GM18909 (cell line): ENCODE measurements at regions not wholly inside any gene's neighbourhood (a gene's known extent, or its start where the extent isn't known, plus 50 kb on each side); places are given as distances from the start of the nearest gene placed in this dataset.
"Not testable (repeated sequence)": the region's sequence is repeated elsewhere in the genome, so short reads cannot be mapped to it uniquely, and the experiment has no call there.

Source experiments
- ATAC-seq: cut with Tn5 transposase; IDR thresholded peaks from one replicate; pipeline ENCODE4 v1.9.1; 2021; ENCODE audit warnings: mild to moderate bottlenecking; ENCODE audit not compliant: unreplicated experiment, poor library complexity

DNA sequence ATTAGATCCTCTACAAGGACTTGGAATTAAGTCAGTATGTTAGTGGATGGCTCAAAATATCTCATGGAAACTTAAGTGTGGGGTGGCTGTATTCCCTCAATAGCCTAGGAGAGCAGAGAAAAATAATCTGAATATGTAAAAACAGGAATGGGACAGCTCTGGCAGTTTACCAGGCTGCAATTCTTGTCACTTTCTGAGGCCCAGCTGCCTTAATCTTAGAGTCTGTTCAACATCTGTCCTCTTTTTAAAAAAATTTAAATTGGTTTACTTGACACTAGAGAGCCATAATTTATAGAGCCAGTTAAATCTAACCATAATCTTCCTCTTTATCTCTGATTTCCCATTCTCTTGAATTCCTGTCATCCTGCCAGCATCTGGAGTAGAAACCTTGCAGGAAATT lies 109.2 kb upstream of the CXCL13 start:
- no peak for ATAC-seq

- ATAC-seq, result no peak
These were observed 104.8 kb upstream of the CXCL13 start for GRCh38 chr4:77500801-77501200.

- ATAC-seq, result no peak
These were observed 104.4 kb upstream of the CXCL13 start for GRCh38 chr4:77501240-77501639.

GRCh38 chr4:77501851-77502250 lies 103.8 kb upstream of the CXCL13 start:
- ATAC-seq, result no peak

- ATAC-seq, result no peak
These were observed 101.2 kb upstream of the CXCL13 start for GRCh38 chr4:77504407-77504806.

DNA sequence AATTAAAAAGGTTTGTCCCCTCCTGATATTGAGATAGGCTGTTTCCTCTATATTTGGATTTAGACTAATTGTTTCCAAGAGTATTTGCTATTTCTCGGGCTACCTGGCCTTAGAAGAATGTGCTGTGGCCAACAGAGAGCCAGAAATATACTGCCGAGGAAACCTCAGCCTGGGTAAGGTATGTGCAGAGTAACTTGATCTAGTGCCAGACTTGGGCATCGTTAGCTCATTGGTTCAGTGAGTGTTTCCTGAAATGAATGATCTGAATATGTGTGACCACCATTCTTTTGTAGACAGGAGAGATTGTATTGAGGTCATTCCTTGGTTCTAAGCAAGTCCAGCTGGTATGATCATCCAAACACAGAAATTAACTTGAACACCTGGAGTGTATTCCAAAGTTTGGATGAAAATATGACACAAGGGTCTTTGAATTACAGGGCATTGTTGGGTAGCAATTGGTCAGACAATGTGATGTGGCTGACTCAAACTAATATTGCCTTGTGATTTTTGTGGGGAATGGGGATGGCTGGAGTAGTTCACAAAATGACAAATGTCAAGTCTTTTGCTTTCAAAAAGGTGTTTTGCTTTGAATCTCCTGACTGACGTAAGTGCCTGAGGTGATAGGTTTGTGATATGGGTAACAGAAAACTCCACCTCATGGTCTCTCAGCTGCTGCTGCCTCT lies 100.2 kb upstream of the CXCL13 start:
- no peak for ATAC-seq

GRCh38 chr4:77505958-77506319 lies 99.7 kb upstream of the CXCL13 start:
- no peak for ATAC-seq

GRCh38 chr4:77510367-77510766 lies 95.3 kb upstream of the CXCL13 start:
- ATAC-seq, result no peak

GRCh38 chr4:77525538-77525937 lies 80.1 kb upstream of the CXCL13 start:
- no peak for ATAC-seq

DNA sequence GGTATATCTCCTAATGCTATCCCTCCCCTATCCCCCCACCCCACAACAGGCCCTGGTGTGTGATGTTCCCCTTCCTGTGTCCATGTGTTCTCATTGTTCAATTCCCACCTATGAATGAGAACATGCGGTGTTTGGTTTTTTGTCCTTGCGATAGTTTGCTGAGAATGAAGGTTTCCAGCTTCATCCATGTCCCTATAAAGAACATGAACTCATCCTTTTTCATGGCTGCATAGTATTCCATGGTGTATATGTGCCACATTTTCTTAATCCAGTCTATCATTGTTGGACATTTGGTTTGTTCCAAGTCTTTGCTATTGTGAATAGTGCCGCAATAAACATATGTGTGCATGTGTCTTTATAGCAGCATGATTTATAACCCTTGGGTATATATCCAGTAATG lies 77.7 kb upstream of the CXCL13 start:
- not testable (repeated sequence) for ATAC-seq

- no peak for ATAC-seq
These were observed 67.5 kb upstream of the CXCL13 start for GRCh38 chr4:77538144-77538543.

DNA sequence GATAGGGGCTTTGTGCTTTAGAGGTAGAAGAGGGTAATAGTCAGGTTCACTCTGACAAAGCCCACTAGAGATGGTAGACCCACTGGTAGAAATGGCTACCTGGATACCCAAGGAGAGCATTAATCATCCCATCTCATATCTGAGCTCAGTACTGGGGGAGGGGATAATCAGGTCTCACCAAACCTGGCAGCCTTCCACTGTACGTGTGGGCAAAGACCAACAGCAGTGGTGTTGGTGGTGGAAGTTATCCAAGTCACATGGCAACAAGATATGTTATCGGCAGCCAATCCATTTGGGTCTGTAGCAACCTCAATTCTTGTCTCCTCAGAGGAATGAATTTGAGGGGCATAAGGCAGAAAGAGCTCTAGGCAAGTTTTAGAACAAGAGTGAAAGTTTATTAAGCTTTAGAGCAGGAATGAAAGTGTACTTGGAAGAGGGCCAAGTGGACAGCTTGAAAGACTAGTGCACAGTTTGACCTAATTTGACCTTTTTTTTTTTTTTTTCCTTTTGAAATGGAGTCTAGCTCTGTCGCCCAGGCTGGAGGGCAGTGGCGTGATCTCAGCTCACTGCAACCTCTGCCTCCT lies 67.0 kb upstream of the CXCL13 start:
- no peak for ATAC-seq
